ENCODE measurements at regions not wholly inside any gene's neighbourhood (a gene's known extent, or its start where the extent isn't known, plus 50 kb on each side); places are given as distances from the start of the nearest gene placed in this dataset.

- no peak for TF ChIP-seq EZH2phosphoT487 (IDR thresholded peaks at IDR 0.05; ENCODE audit: borderline replicate concordance)
- TF ChIP-seq, protein P1, sequence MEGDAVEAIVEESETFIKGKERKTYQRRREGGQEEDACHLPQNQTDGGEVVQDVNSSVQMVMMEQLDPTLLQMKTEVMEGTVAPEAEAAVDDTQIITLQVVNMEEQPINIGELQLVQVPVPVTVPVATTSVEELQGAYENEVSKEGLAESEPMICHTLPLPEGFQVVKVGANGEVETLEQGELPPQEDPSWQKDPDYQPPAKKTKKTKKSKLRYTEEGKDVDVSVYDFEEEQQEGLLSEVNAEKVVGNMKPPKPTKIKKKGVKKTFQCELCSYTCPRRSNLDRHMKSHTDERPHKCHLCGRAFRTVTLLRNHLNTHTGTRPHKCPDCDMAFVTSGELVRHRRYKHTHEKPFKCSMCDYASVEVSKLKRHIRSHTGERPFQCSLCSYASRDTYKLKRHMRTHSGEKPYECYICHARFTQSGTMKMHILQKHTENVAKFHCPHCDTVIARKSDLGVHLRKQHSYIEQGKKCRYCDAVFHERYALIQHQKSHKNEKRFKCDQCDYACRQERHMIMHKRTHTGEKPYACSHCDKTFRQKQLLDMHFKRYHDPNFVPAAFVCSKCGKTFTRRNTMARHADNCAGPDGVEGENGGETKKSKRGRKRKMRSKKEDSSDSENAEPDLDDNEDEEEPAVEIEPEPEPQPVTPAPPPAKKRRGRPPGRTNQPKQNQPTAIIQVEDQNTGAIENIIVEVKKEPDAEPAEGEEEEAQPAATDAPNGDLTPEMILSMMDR (conservative IDR thresholded peaks at IDR 0.05; ENCODE audit: low read length): no peak
- Histone ChIP-seq H3K4me2 (ENCODE audit: low read depth, low read length, poor library complexity, severe bottlenecking) (no peak overlapping the region), H3F3A (ENCODE audit: low read depth) (no peaks in the 10 kb centered on the region)
Observed at GRCh38 chr2:234761910-234762309, 189.9 kb upstream of the SH3BP4 start.

GRCh38 chr2:234754126-234754525 lies 197.7 kb upstream of the SH3BP4 start:
- H3F3A ChIP-seq (ENCODE audit: low read depth): no peaks in the 10 kb centered on the region
- no peaks in the 10 kb centered on the region for H3K27me3 ChIP-seq (ENCODE audit: insufficient read depth, low read length, poor library complexity, severe bottlenecking)
- no peaks in the 10 kb centered on the region for H4K20me1 ChIP-seq (ENCODE audit: insufficient read depth, low read length, poor library complexity, severe bottlenecking)
- no peaks in the 10 kb centered on the region for H3K36me3 ChIP-seq (ENCODE audit: insufficient read depth, low read length)
- no peaks in the 10 kb centered on the region for H3K4me1 ChIP-seq (ENCODE audit: insufficient read depth, low read length, poor library complexity, severe bottlenecking)
- no peaks in the 10 kb centered on the region for H3K79me2 ChIP-seq (ENCODE audit: insufficient read depth, low read length)
- no peak overlapping the region for H2AFZ ChIP-seq (ENCODE audit: low read length)
- no peak overlapping the region for H3K9ac ChIP-seq (ENCODE audit: low read depth, low read length, poor library complexity, severe bottlenecking)
- no peaks in the 10 kb centered on the region for H3K9me2 ChIP-seq (replicated peaks; ENCODE audit: low read depth, low read length)
- H3K4me3 ChIP-seq (ENCODE audit: low read length, poor library complexity, severe bottlenecking): no peak overlapping the region
- TF ChIP-seq EZH2phosphoT487 (IDR thresholded peaks at IDR 0.05; ENCODE audit: borderline replicate concordance): no peak
- TF ChIP-seq, protein P1 (conservative IDR thresholded peaks at IDR 0.05; ENCODE audit: low read length): no peak
- no peaks in the 10 kb centered on the region for H3K9me3 ChIP-seq (ENCODE audit: insufficient read depth, low read depth, low read length)
- no peak overlapping the region for H3K4me2 ChIP-seq (ENCODE audit: low read depth, low read length, poor library complexity, severe bottlenecking)

More at GRCh38 chr2:234761910-234762309, 189.9 kb upstream of the SH3BP4 start:
- no peaks in the 10 kb centered on the region for H3K27me3 ChIP-seq (ENCODE audit: insufficient read depth, low read length, poor library complexity, severe bottlenecking)
- H3K9me2 ChIP-seq (replicated peaks; ENCODE audit: low read depth, low read length): no peaks in the 10 kb centered on the region
- no peaks in the 10 kb centered on the region for H3K9me3 ChIP-seq (ENCODE audit: insufficient read depth, low read depth, low read length)
- no peaks in the 10 kb centered on the region for H3K36me3 ChIP-seq (ENCODE audit: insufficient read depth, low read length)
- no peaks in the 10 kb centered on the region for H3K79me2 ChIP-seq (ENCODE audit: insufficient read depth, low read length)
- no peak overlapping the region for H3K4me3 ChIP-seq (ENCODE audit: low read length, poor library complexity, severe bottlenecking)
- no peaks in the 10 kb centered on the region for H3K4me1 ChIP-seq (ENCODE audit: insufficient read depth, low read length, poor library complexity, severe bottlenecking)
- H2AFZ ChIP-seq (ENCODE audit: low read length): no peak overlapping the region
- H4K20me1 ChIP-seq (ENCODE audit: insufficient read depth, low read length, poor library complexity, severe bottlenecking): no peaks in the 10 kb centered on the region
- H3K9ac ChIP-seq (ENCODE audit: low read depth, low read length, poor library complexity, severe bottlenecking): no peak overlapping the region

DNA sequence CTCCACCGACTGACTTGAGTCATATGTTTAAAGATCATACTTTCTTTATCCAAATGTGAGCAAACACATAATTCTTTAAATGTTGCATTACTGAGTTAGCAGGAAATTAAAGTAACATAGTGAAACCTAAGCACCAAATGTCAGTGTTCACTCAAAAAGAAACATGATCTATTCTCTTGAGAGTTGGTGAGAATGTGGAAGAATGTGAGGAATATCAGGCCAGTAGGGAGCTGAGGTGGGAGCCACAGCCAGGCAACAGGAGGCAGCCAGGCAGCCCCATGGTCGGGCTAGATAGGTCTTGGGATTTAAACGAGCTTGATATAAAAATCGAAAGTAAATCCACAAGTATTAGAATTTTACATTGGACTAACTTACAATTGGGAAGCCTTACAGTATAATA lies 198.1 kb upstream of the SH3BP4 start:
- TF ChIP-seq, protein P1 (conservative IDR thresholded peaks at IDR 0.05; ENCODE audit: low read length): no peak
- no peak for TF ChIP-seq EZH2phosphoT487 (IDR thresholded peaks at IDR 0.05; ENCODE audit: borderline replicate concordance)
- H2AFZ ChIP-seq (ENCODE audit: low read length): no peak overlapping the region

More for the DNA sequence above, 198.1 kb upstream of the SH3BP4 start:
- no peaks in the 10 kb centered on the region for H4K20me1 ChIP-seq (ENCODE audit: insufficient read depth, low read length, poor library complexity, severe bottlenecking)
- H3K4me1 ChIP-seq (ENCODE audit: insufficient read depth, low read length, poor library complexity, severe bottlenecking): no peaks in the 10 kb centered on the region
- no peaks in the 10 kb centered on the region for H3K79me2 ChIP-seq (ENCODE audit: insufficient read depth, low read length)
- no peaks in the 10 kb centered on the region for H3K27me3 ChIP-seq (ENCODE audit: insufficient read depth, low read length, poor library complexity, severe bottlenecking)
- no peaks in the 10 kb centered on the region for H3K36me3 ChIP-seq (ENCODE audit: insufficient read depth, low read length)
- no peak overlapping the region for H3K4me3 ChIP-seq (ENCODE audit: low read length, poor library complexity, severe bottlenecking)
- H3K9me3 ChIP-seq (ENCODE audit: insufficient read depth, low read depth, low read length): no peaks in the 10 kb centered on the region
- no peaks in the 10 kb centered on the region for H3K9me2 ChIP-seq (replicated peaks; ENCODE audit: low read depth, low read length)
- no peaks in the 10 kb centered on the region for H3F3A ChIP-seq (ENCODE audit: low read depth)
- no peak overlapping the region for H3K9ac ChIP-seq (ENCODE audit: low read depth, low read length, poor library complexity, severe bottlenecking)
- H3K4me2 ChIP-seq (ENCODE audit: low read depth, low read length, poor library complexity, severe bottlenecking): no peak overlapping the region

All from Loucy (cell line).